ENCODE measurements at regions not wholly inside any gene's neighbourhood (a gene's known extent, or its start where the extent isn't known, plus 50 kb on each side); places are given as distances from the start of the nearest gene placed in this dataset.

- no peak for TF ChIP-seq CTCF (IDR thresholded peaks at IDR 0.05; ENCODE audit: insufficient read depth, low read length, severe bottlenecking)
- H3K36me3 ChIP-seq (ENCODE audit: control insufficient read depth, insufficient read depth, low read length) = no peaks in the 10 kb centered on the region
- peaks cover 2% of the 10 kb centered on the region for H3K27me3 ChIP-seq (ENCODE audit: control insufficient read depth, insufficient read depth, low read length)
- DNase-seq (ENCODE audit: low read depth) (no peak), FAIRE-seq (no peak)
- H3K4me3 ChIP-seq (ENCODE audit: low read depth, low read length) = no peak overlapping the region
Measured at GRCh38 chr17:77580531-77581270, 377.8 kb upstream of the TNRC6C start.

- TF ChIP-seq CTCF (IDR thresholded peaks at IDR 0.05; ENCODE audit: insufficient read depth, low read length, severe bottlenecking) = no peak
- no peak for FAIRE-seq
- no peak overlapping the region for H3K4me3 ChIP-seq (ENCODE audit: low read depth, low read length)
Measured at GRCh38 chr17:77581480-77581879, 377.0 kb upstream of the TNRC6C start.

GRCh38 chr17:77585142-77585860, 373.2 kb upstream of the TNRC6C start:
- FAIRE-seq (no peak), DNase-seq (ENCODE audit: low read depth) (no peak)
- H3K27me3 ChIP-seq (ENCODE audit: control insufficient read depth, insufficient read depth, low read length) = peaks cover 2% of the 10 kb centered on the region
- H3K4me3 ChIP-seq (ENCODE audit: low read depth, low read length) = no peak overlapping the region
- H3K36me3 ChIP-seq (ENCODE audit: control insufficient read depth, insufficient read depth, low read length) = no peaks in the 10 kb centered on the region
- no peak for TF ChIP-seq CTCF (IDR thresholded peaks at IDR 0.05; ENCODE audit: insufficient read depth, low read length, severe bottlenecking)

More at GRCh38 chr17:77581480-77581879, 377.0 kb upstream of the TNRC6C start:
- peak; percentile 83 for DNase-seq (ENCODE audit: low read depth)
- Histone ChIP-seq H3K27me3 (ENCODE audit: control insufficient read depth, insufficient read depth, low read length) (peaks cover 2% of the 10 kb centered on the region), H3K36me3 (ENCODE audit: control insufficient read depth, insufficient read depth, low read length) (no peaks in the 10 kb centered on the region)

GRCh38 chr17:77590951-77591735, 367.4 kb upstream of the TNRC6C start:
- TF ChIP-seq CTCF (IDR thresholded peaks at IDR 0.05; ENCODE audit: insufficient read depth, low read length, severe bottlenecking) = no peak
- H3K36me3 ChIP-seq (ENCODE audit: control insufficient read depth, insufficient read depth, low read length) = no peaks in the 10 kb centered on the region
- DNase-seq (ENCODE audit: low read depth) (peak; percentile 45), FAIRE-seq (no peak)
- no peaks in the 10 kb centered on the region for H3K27me3 ChIP-seq (ENCODE audit: control insufficient read depth, insufficient read depth, low read length)
- H3K4me3 ChIP-seq (ENCODE audit: low read depth, low read length) = no peak overlapping the region

- no peaks in the 10 kb centered on the region for H3K36me3 ChIP-seq (ENCODE audit: control insufficient read depth, insufficient read depth, low read length)
- no peaks in the 10 kb centered on the region for H3K27me3 ChIP-seq (ENCODE audit: control insufficient read depth, insufficient read depth, low read length)
- TF ChIP-seq CTCF (IDR thresholded peaks at IDR 0.05; ENCODE audit: insufficient read depth, low read length, severe bottlenecking) = no peak
- FAIRE-seq (peak; percentile 28), DNase-seq (ENCODE audit: low read depth) (no peak)
- H3K4me3 ChIP-seq (ENCODE audit: low read depth, low read length) = no peak overlapping the region
Measured at GRCh38 chr17:77592106-77592865, 366.2 kb upstream of the TNRC6C start.

All from bronchial epithelial cell (primary cell).